ENCODE measurements at regions not wholly inside any gene's neighbourhood (a gene's known extent, or its start where the extent isn't known, plus 50 kb on each side); places are given as distances from the start of the nearest gene placed in this dataset.

DNA sequence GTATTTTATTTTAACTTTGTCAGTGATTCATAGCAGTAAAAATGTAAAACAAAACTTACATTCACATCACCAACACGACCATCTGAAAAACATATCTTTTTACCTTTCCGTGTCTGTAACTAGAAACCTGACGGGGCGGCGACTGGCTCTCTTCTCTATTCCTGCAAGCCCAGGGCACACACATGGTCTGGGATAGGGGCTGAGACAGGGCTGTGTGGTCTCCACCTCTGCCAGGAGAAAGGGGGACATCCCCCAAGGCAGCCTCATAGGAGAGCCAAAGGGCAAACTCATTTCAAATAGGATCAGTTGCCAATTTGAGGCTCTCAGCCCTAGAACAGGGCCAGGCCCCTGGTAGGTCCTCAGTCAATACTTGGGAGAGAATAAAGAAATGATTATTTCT, 359.4 kb downstream of the TCERG1L start:
- H3K27ac ChIP-seq (ENCODE audit: low read depth in 1 of 2, low read length in 1 of 2): no peak overlapping the region
- TF ChIP-seq, protein P1, sequence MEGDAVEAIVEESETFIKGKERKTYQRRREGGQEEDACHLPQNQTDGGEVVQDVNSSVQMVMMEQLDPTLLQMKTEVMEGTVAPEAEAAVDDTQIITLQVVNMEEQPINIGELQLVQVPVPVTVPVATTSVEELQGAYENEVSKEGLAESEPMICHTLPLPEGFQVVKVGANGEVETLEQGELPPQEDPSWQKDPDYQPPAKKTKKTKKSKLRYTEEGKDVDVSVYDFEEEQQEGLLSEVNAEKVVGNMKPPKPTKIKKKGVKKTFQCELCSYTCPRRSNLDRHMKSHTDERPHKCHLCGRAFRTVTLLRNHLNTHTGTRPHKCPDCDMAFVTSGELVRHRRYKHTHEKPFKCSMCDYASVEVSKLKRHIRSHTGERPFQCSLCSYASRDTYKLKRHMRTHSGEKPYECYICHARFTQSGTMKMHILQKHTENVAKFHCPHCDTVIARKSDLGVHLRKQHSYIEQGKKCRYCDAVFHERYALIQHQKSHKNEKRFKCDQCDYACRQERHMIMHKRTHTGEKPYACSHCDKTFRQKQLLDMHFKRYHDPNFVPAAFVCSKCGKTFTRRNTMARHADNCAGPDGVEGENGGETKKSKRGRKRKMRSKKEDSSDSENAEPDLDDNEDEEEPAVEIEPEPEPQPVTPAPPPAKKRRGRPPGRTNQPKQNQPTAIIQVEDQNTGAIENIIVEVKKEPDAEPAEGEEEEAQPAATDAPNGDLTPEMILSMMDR (IDR thresholded peaks at IDR 0.05; ENCODE audit: control extremely low read depth, extremely low read depth): no peak
- ATAC-seq (ENCODE audit: insufficient read depth, low FRiP score) (no peak), DNase-seq (no peak)
- peaks cover 0 to 4% (median 0%) of the 10 kb centered on the region in 4 donors for H3K9me3 ChIP-seq (ENCODE audit: control insufficient read depth in 4 of 4, insufficient read depth in 3 of 4, low read length in 3 of 4)
- H3K4me1 ChIP-seq (ENCODE audit: control insufficient read depth in 5 of 5, insufficient read depth in 5 of 5, low read length in 5 of 5): no peaks in the 10 kb centered on the region
- H3K36me3 ChIP-seq (ENCODE audit: control insufficient read depth in 4 of 4, insufficient read depth in 4 of 4, low read length in 4 of 4): no peaks in the 10 kb centered on the region
- peaks cover 0 to 4% (median 0%) of the 10 kb centered on the region in 3 donors for H3K27me3 ChIP-seq (ENCODE audit: control insufficient read depth in 3 of 3, insufficient read depth in 3 of 3, low read length in 2 of 3)
- 89 to 91% methylated on average over 5 of the region's 5 CpGs for WGBS, 2 donors
- H3K9ac ChIP-seq (ENCODE audit: insufficient read depth in 1 of 2, low read length in 2 of 2): no peak overlapping the region
- no peak overlapping the region for H3K4me3 ChIP-seq

- no peak for ATAC-seq (ENCODE audit: insufficient read depth, low FRiP score)
- H3K36me3 ChIP-seq (ENCODE audit: control insufficient read depth in 4 of 4, insufficient read depth in 4 of 4, low read length in 4 of 4): no peaks in the 10 kb centered on the region
- peaks cover 0 to 4% (median 0%) of the 10 kb centered on the region in 3 donors for H3K27me3 ChIP-seq (ENCODE audit: control insufficient read depth in 3 of 3, insufficient read depth in 3 of 3, low read length in 2 of 3)
- no peaks in the 10 kb centered on the region for H3K4me1 ChIP-seq (ENCODE audit: control insufficient read depth in 5 of 5, insufficient read depth in 5 of 5, low read length in 5 of 5)
- no peak for DNase-seq
- no peak overlapping the region for H3K4me3 ChIP-seq
- WGBS, 2 donors: 70 to 71% methylated on average over 8 of the region's 8 CpGs
- no peak overlapping the region for H3K27ac ChIP-seq (ENCODE audit: low read depth in 1 of 2, low read length in 1 of 2)
- TF ChIP-seq, protein P1 (IDR thresholded peaks at IDR 0.05; ENCODE audit: control extremely low read depth, extremely low read depth): no peak
- peaks cover 0 to 4% (median 0%) of the 10 kb centered on the region in 4 donors for H3K9me3 ChIP-seq (ENCODE audit: control insufficient read depth in 4 of 4, insufficient read depth in 3 of 4, low read length in 3 of 4)
- H3K9ac ChIP-seq (ENCODE audit: insufficient read depth in 1 of 2, low read length in 2 of 2): no peak overlapping the region
Observed at GRCh38 chr10:130954326-130954905, 357.1 kb downstream of the TCERG1L start.

- Histone ChIP-seq H3K4me1 (ENCODE audit: control insufficient read depth in 5 of 5, insufficient read depth in 5 of 5, low read length in 5 of 5) (no peaks in the 10 kb centered on the region), H3K9ac (ENCODE audit: insufficient read depth in 1 of 2, low read length in 2 of 2) (no peak overlapping the region), H3K4me3 (no peak overlapping the region), H3K9me3 (ENCODE audit: control insufficient read depth in 4 of 4, insufficient read depth in 3 of 4, low read length in 3 of 4) (no peaks in the 10 kb centered on the region), H3K27ac (ENCODE audit: low read depth in 1 of 2, low read length in 1 of 2) (no peak overlapping the region), H3K27me3 (ENCODE audit: control insufficient read depth in 3 of 3, insufficient read depth in 3 of 3, low read length in 2 of 3) (no peaks in the 10 kb centered on the region), H3K36me3 (ENCODE audit: control insufficient read depth in 4 of 4, insufficient read depth in 4 of 4, low read length in 4 of 4) (no peaks in the 10 kb centered on the region)
- ATAC-seq (ENCODE audit: insufficient read depth, low FRiP score) (no peak), DNase-seq (no peak)
- 68 to 69% methylated on average over 8 of the region's 8 CpGs for WGBS, 2 donors
- TF ChIP-seq, protein P1 (IDR thresholded peaks at IDR 0.05; ENCODE audit: control extremely low read depth, extremely low read depth): no peak
Observed at GRCh38 chr10:130956251-130956650, 355.3 kb downstream of the TCERG1L start.

DNA sequence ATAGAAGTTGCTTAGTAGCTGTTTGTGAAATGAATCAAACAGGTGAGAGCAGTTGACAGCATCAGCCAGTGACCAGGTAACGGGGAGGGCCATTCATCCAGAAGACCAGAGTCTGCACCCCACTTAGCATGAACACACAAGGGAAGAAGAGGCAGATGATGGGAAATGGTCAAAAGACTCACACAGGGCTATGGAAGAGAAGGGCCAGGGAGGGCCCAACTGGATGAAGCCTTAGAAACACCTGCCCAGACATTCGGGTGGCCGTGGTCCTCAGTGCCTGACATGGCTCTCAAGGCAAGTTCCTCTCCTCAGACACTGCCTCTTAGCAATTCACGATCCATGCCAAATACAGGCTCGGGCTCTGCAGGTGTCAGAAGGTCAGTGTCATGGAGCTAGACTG, 354.1 kb downstream of the TCERG1L start:
- DNase-seq (no peak), ATAC-seq (ENCODE audit: insufficient read depth, low FRiP score) (no peak)
- H3K9ac ChIP-seq (ENCODE audit: insufficient read depth in 1 of 2, low read length in 2 of 2): no peak overlapping the region
- TF ChIP-seq, protein P1 (IDR thresholded peaks at IDR 0.05; ENCODE audit: control extremely low read depth, extremely low read depth): no peak
- H3K27ac ChIP-seq (ENCODE audit: low read depth in 1 of 2, low read length in 1 of 2): no peak overlapping the region
- no peaks in the 10 kb centered on the region for H3K36me3 ChIP-seq (ENCODE audit: control insufficient read depth in 4 of 4, insufficient read depth in 4 of 4, low read length in 4 of 4)
- WGBS, 2 donors: 78 to 89% methylated on average over 5 of the region's 5 CpGs
- H3K9me3 ChIP-seq (ENCODE audit: control insufficient read depth in 4 of 4, insufficient read depth in 3 of 4, low read length in 3 of 4): peaks cover 0 to 4% (median 0%) of the 10 kb centered on the region in 4 donors
- no peaks in the 10 kb centered on the region for H3K4me1 ChIP-seq (ENCODE audit: control insufficient read depth in 5 of 5, insufficient read depth in 5 of 5, low read length in 5 of 5)
- H3K4me3 ChIP-seq: no peak overlapping the region
- no peaks in the 10 kb centered on the region for H3K27me3 ChIP-seq (ENCODE audit: control insufficient read depth in 3 of 3, insufficient read depth in 3 of 3, low read length in 2 of 3)
